ENCODE measurements at regions not wholly inside any gene's neighbourhood (a gene's known extent, or its start where the extent isn't known, plus 50 kb on each side); places are given as distances from the start of the nearest gene placed in this dataset.
"Not testable (repeated sequence)": the region's sequence is repeated elsewhere in the genome, so short reads cannot be mapped to it uniquely, and the experiment has no call there.

DNA sequence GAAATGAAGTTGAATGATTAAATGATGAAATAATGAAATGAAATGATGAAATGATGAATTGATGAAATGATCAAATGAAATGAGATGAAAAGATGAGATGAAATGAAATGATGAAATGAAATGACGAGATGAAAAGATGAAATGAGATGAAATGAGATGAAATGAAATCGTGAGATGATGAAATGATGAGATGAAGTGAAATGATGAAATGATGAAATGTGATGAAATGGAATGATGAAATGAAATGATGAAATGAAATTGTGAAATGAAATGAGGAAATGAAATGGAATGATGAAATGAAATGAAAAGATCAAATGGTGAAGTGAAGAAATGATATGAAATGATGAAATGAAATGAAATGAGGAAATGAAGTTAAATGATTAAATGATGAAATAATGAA lies 468.7 kb downstream of the FAM72C start:
- TF ChIP-seq, protein P1, sequence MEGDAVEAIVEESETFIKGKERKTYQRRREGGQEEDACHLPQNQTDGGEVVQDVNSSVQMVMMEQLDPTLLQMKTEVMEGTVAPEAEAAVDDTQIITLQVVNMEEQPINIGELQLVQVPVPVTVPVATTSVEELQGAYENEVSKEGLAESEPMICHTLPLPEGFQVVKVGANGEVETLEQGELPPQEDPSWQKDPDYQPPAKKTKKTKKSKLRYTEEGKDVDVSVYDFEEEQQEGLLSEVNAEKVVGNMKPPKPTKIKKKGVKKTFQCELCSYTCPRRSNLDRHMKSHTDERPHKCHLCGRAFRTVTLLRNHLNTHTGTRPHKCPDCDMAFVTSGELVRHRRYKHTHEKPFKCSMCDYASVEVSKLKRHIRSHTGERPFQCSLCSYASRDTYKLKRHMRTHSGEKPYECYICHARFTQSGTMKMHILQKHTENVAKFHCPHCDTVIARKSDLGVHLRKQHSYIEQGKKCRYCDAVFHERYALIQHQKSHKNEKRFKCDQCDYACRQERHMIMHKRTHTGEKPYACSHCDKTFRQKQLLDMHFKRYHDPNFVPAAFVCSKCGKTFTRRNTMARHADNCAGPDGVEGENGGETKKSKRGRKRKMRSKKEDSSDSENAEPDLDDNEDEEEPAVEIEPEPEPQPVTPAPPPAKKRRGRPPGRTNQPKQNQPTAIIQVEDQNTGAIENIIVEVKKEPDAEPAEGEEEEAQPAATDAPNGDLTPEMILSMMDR (IDR thresholded peaks at IDR 0.05), result not testable (repeated sequence)
- not testable (repeated sequence) for TF ChIP-seq TAF1 (IDR thresholded peaks at IDR 0.05; ENCODE audit: borderline replicate concordance, low read depth, low read length); POLR2AphosphoS5 (IDR thresholded peaks at IDR 0.05; ENCODE audit: low read depth, low read length); RFX5 (IDR thresholded peaks at IDR 0.05; ENCODE audit: low read length); FOXM1 (IDR thresholded peaks at IDR 0.05; ENCODE audit: low read depth); FOXJ3 (CRISPR knock-in tag; IDR thresholded peaks at IDR 0.05); MXI1 (IDR thresholded peaks at IDR 0.05; ENCODE audit: low read depth, low read length); TEAD4 (IDR thresholded peaks at IDR 0.05; ENCODE audit: borderline replicate concordance, insufficient read depth)
- TF ChIP-seq, protein P2, sequence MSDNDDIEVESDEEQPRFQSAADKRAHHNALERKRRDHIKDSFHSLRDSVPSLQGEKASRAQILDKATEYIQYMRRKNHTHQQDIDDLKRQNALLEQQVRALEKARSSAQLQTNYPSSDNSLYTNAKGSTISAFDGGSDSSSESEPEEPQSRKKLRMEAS (IDR thresholded peaks at IDR 0.05; ENCODE audit: low read depth), result not testable (repeated sequence)
- TF ChIP-seq, protein P3, sequence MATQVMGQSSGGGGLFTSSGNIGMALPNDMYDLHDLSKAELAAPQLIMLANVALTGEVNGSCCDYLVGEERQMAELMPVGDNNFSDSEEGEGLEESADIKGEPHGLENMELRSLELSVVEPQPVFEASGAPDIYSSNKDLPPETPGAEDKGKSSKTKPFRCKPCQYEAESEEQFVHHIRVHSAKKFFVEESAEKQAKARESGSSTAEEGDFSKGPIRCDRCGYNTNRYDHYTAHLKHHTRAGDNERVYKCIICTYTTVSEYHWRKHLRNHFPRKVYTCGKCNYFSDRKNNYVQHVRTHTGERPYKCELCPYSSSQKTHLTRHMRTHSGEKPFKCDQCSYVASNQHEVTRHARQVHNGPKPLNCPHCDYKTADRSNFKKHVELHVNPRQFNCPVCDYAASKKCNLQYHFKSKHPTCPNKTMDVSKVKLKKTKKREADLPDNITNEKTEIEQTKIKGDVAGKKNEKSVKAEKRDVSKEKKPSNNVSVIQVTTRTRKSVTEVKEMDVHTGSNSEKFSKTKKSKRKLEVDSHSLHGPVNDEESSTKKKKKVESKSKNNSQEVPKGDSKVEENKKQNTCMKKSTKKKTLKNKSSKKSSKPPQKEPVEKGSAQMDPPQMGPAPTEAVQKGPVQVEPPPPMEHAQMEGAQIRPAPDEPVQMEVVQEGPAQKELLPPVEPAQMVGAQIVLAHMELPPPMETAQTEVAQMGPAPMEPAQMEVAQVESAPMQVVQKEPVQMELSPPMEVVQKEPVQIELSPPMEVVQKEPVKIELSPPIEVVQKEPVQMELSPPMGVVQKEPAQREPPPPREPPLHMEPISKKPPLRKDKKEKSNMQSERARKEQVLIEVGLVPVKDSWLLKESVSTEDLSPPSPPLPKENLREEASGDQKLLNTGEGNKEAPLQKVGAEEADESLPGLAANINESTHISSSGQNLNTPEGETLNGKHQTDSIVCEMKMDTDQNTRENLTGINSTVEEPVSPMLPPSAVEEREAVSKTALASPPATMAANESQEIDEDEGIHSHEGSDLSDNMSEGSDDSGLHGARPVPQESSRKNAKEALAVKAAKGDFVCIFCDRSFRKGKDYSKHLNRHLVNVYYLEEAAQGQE (IDR thresholded peaks at IDR 0.05; ENCODE audit: low read depth, low read length), result not testable (repeated sequence)
